ENCODE measurements at regions not wholly inside any gene's neighbourhood (a gene's known extent, or its start where the extent isn't known, plus 50 kb on each side); places are given as distances from the start of the nearest gene placed in this dataset.

- Mint-ChIP-seq H3K9me3 (peaks cover 0 to 5% of the 10 kb centered on the region in 2 donors), H3K36me3 (no peaks in the 10 kb centered on the region)
- no peaks in the 10 kb centered on the region for H3K36me3 ChIP-seq (ENCODE audit: control insufficient read depth, insufficient read depth, low read length)
Observed at GRCh38 chrX:16518131-16518530, 131.8 kb upstream of the S100G start.

GRCh38 chrX:16524316-16524715 lies 125.6 kb upstream of the S100G start:
- Mint-ChIP-seq H3K4me1 (peaks cover 9% of the 10 kb centered on the region in 2 donors), H3K27ac (no peak overlapping the region), H3K4me3 (no peak overlapping the region), H3K27me3 (ENCODE audit: low read depth in 2 of 2) (peaks cover 0 to 2% of the 10 kb centered on the region in 2 donors), H3K36me3 (no peaks in the 10 kb centered on the region), H3K9me3 (peaks cover 0 to 2% of the 10 kb centered on the region in 2 donors)
- ATAC-seq, result no peak
- no peak for TF ChIP-seq CTCF (IDR thresholded peaks at IDR 0.05)
- H3K27ac ChIP-seq (ENCODE audit: low read length), result no peak overlapping the region
- no peak for DNase-seq
- no peaks in the 10 kb centered on the region for H3K9me3 ChIP-seq (ENCODE audit: control insufficient read depth, insufficient read depth, low read length)
- H3K27me3 ChIP-seq (ENCODE audit: control insufficient read depth, insufficient read depth, low read length), result no peaks in the 10 kb centered on the region
- 0% methylated on average over 1 of the region's 1 CpG for WGBS (ENCODE audit: insufficient coverage)
- intact Hi-C loops (cut with micrococcal nuclease), result no loop called here
- peaks cover 4% of the 10 kb centered on the region for H3K4me1 ChIP-seq (ENCODE audit: control insufficient read depth, insufficient read depth, low read length)
- H3K4me3 ChIP-seq (ENCODE audit: low read length), result no peak overlapping the region
- H3K36me3 ChIP-seq (ENCODE audit: control insufficient read depth, insufficient read depth, low read length), result no peaks in the 10 kb centered on the region

More at GRCh38 chrX:16518131-16518530, 131.8 kb upstream of the S100G start:
- H3K4me3 Mint-ChIP-seq, result no peak overlapping the region
- WGBS (ENCODE audit: insufficient coverage), result 80% methylated on average over 3 of the region's 3 CpGs
- no peaks in the 10 kb centered on the region for H3K4me1 Mint-ChIP-seq
- H3K27me3 Mint-ChIP-seq (ENCODE audit: low read depth in 2 of 2), result peaks cover 0 to 5% of the 10 kb centered on the region in 2 donors
- Histone ChIP-seq H3K9me3 (ENCODE audit: control insufficient read depth, insufficient read depth, low read length) (no peaks in the 10 kb centered on the region), H3K27me3 (ENCODE audit: control insufficient read depth, insufficient read depth, low read length) (no peaks in the 10 kb centered on the region), H3K4me3 (ENCODE audit: low read length) (no peak overlapping the region), H3K27ac (ENCODE audit: low read length) (no peak overlapping the region), H3K4me1 (ENCODE audit: control insufficient read depth, insufficient read depth, low read length) (no peaks in the 10 kb centered on the region)
- DNase-seq (no peak), ATAC-seq (no peak)
- TF ChIP-seq CTCF (IDR thresholded peaks at IDR 0.05), result no peak
- H3K27ac Mint-ChIP-seq, result no peak overlapping the region
- intact Hi-C loops (cut with micrococcal nuclease), result no loop called here

- no peaks in the 10 kb centered on the region for H3K9me3 Mint-ChIP-seq
- DNase-seq, result no peak
- H3K36me3 Mint-ChIP-seq, result no peaks in the 10 kb centered on the region
- TF ChIP-seq CTCF (IDR thresholded peaks at IDR 0.05), result no peak
- ATAC-seq, result no peak
- H3K4me3 Mint-ChIP-seq, result no peak overlapping the region
- intact Hi-C loops (cut with micrococcal nuclease), result no loop called here
- peaks cover 0 to 2% of the 10 kb centered on the region in 2 donors for H3K27me3 Mint-ChIP-seq (ENCODE audit: low read depth in 2 of 2)
- Histone ChIP-seq H3K36me3 (ENCODE audit: control insufficient read depth, insufficient read depth, low read length) (no peaks in the 10 kb centered on the region), H3K4me3 (ENCODE audit: low read length) (no peak overlapping the region), H3K9me3 (ENCODE audit: control insufficient read depth, insufficient read depth, low read length) (no peaks in the 10 kb centered on the region), H3K4me1 (ENCODE audit: control insufficient read depth, insufficient read depth, low read length) (peaks cover 9% of the 10 kb centered on the region), H3K27me3 (ENCODE audit: control insufficient read depth, insufficient read depth, low read length) (no peaks in the 10 kb centered on the region), H3K27ac (ENCODE audit: low read length) (no peak overlapping the region)
- H3K4me1 Mint-ChIP-seq, result peaks cover 9% of the 10 kb centered on the region in 2 donors
- 90% methylated on average over 2 of the region's 2 CpGs for WGBS (ENCODE audit: insufficient coverage)
- H3K27ac Mint-ChIP-seq, result no peak overlapping the region
Observed at GRCh38 chrX:16526003-16526402, 124.0 kb upstream of the S100G start.

GRCh38 chrX:16528620-16529019 lies 121.3 kb upstream of the S100G start:
- no peaks in the 10 kb centered on the region for H3K9me3 Mint-ChIP-seq
- peak in 1 of 2 donors; percentile 68 for DNase-seq
- peak overlapping the region in 1 of 2 donors; percentile 23 for H3K27ac Mint-ChIP-seq
- Histone ChIP-seq H3K36me3 (ENCODE audit: control insufficient read depth, insufficient read depth, low read length) (no peaks in the 10 kb centered on the region), H3K4me3 (ENCODE audit: low read length) (no peak overlapping the region), H3K4me1 (ENCODE audit: control insufficient read depth, insufficient read depth, low read length) (peaks cover 9% of the 10 kb centered on the region), H3K27me3 (ENCODE audit: control insufficient read depth, insufficient read depth, low read length) (no peaks in the 10 kb centered on the region), H3K9me3 (ENCODE audit: control insufficient read depth, insufficient read depth, low read length) (no peaks in the 10 kb centered on the region), H3K27ac (ENCODE audit: low read length) (no peak overlapping the region)
- intact Hi-C loops (cut with micrococcal nuclease), result no loop called here
- WGBS (ENCODE audit: insufficient coverage), result 5% methylated on average over 2 of the region's 3 CpGs
- no peak overlapping the region for H3K4me3 Mint-ChIP-seq
- ATAC-seq, result peak in 1 of 3 donors; percentile 20
- H3K36me3 Mint-ChIP-seq, result no peaks in the 10 kb centered on the region
- H3K4me1 Mint-ChIP-seq, result peaks cover 9% of the 10 kb centered on the region in 2 donors
- no peak for TF ChIP-seq CTCF (IDR thresholded peaks at IDR 0.05)
- peaks cover 0 to 8% of the 10 kb centered on the region in 2 donors for H3K27me3 Mint-ChIP-seq (ENCODE audit: low read depth in 2 of 2)
